ENCODE measurements at regions not wholly inside any gene's neighbourhood (a gene's known extent, or its start where the extent isn't known, plus 50 kb on each side); places are given as distances from the start of the nearest gene placed in this dataset.

- 85 to 87% methylated on average over 5 of the region's 5 CpGs for WGBS, 2 donors
- Histone ChIP-seq H3K36me3 (no peaks in the 10 kb centered on the region), H3K4me1 (no peaks in the 10 kb centered on the region), H3K9me3 (no peaks in the 10 kb centered on the region), H3K27me3 (no peaks in the 10 kb centered on the region), H3K27ac (no peak overlapping the region), H3K4me3 (no peak overlapping the region)
- DNase-seq, result no peak
- ATAC-seq (ENCODE audit: low FRiP score in 2 of 2), result no peak
- no peak for TF ChIP-seq POLR2A (IDR thresholded peaks at IDR 0.05)
- no peak for TF ChIP-seq POLR2AphosphoS5 (IDR thresholded peaks at IDR 0.05)
- TF ChIP-seq CTCF (IDR thresholded peaks at IDR 0.05), result no peak
- TF ChIP-seq EP300 (IDR thresholded peaks at IDR 0.05), result no peak
Observed at GRCh38 chr5:4980201-4980600, 159.9 kb upstream of the ADAMTS16 start.

- TF ChIP-seq EP300 (IDR thresholded peaks at IDR 0.05) (no peak), POLR2A (IDR thresholded peaks at IDR 0.05) (no peak), POLR2AphosphoS5 (IDR thresholded peaks at IDR 0.05) (no peak), CTCF (IDR thresholded peaks at IDR 0.05) (no peak)
- WGBS, 2 donors, result 79% methylated on average over 3 of the region's 3 CpGs
- ATAC-seq (ENCODE audit: low FRiP score in 2 of 2) (peak in 1 of 2 donors; percentile 49), DNase-seq (no peak)
- H3K4me1 ChIP-seq, result no peaks in the 10 kb centered on the region
- no peak overlapping the region for H3K4me3 ChIP-seq
- no peaks in the 10 kb centered on the region for H3K27me3 ChIP-seq
- no peak overlapping the region for H3K27ac ChIP-seq
- H3K36me3 ChIP-seq, result no peaks in the 10 kb centered on the region
- H3K9me3 ChIP-seq, result no peaks in the 10 kb centered on the region
Observed at GRCh38 chr5:4981608-4982007, 158.5 kb upstream of the ADAMTS16 start.

- H3K36me3 ChIP-seq, result no peaks in the 10 kb centered on the region
- DNase-seq (no peak), ATAC-seq (ENCODE audit: low FRiP score in 2 of 2) (no peak)
- no peaks in the 10 kb centered on the region for H3K9me3 ChIP-seq
- 78 to 85% methylated on average over 3 of the region's 3 CpGs for WGBS, 2 donors
- no peak overlapping the region for H3K27ac ChIP-seq
- TF ChIP-seq EP300 (IDR thresholded peaks at IDR 0.05) (no peak), CTCF (IDR thresholded peaks at IDR 0.05) (no peak), POLR2A (IDR thresholded peaks at IDR 0.05) (no peak), POLR2AphosphoS5 (IDR thresholded peaks at IDR 0.05) (no peak)
- no peak overlapping the region for H3K4me3 ChIP-seq
- no peaks in the 10 kb centered on the region for H3K4me1 ChIP-seq
- no peaks in the 10 kb centered on the region for H3K27me3 ChIP-seq
Observed at GRCh38 chr5:4983701-4984100, 156.4 kb upstream of the ADAMTS16 start.

GRCh38 chr5:4984461-4984860 is 155.7 kb upstream of the ADAMTS16 start:
- no peak overlapping the region for H3K27ac ChIP-seq
- no peak for TF ChIP-seq POLR2A (IDR thresholded peaks at IDR 0.05)
- TF ChIP-seq POLR2AphosphoS5 (IDR thresholded peaks at IDR 0.05), result no peak
- no peak for TF ChIP-seq EP300 (IDR thresholded peaks at IDR 0.05)
- no peak for TF ChIP-seq CTCF (IDR thresholded peaks at IDR 0.05)

GRCh38 chr5:4987431-4987830 is 152.7 kb upstream of the ADAMTS16 start:
- no peaks in the 10 kb centered on the region for H3K4me1 ChIP-seq
- H3K27ac ChIP-seq, result no peak overlapping the region
- DNase-seq (no peak), ATAC-seq (ENCODE audit: low FRiP score in 2 of 2) (no peak)
- H3K27me3 ChIP-seq, result no peaks in the 10 kb centered on the region
- no peak overlapping the region for H3K4me3 ChIP-seq
- TF ChIP-seq POLR2AphosphoS5 (IDR thresholded peaks at IDR 0.05), result no peak
- TF ChIP-seq CTCF (IDR thresholded peaks at IDR 0.05), result no peak
- no peak for TF ChIP-seq POLR2A (IDR thresholded peaks at IDR 0.05)
- TF ChIP-seq EP300 (IDR thresholded peaks at IDR 0.05), result no peak
- WGBS, 2 donors, result 70 to 90% methylated on average over 4 of the region's 4 CpGs
- no peaks in the 10 kb centered on the region for H3K9me3 ChIP-seq
- H3K36me3 ChIP-seq, result no peaks in the 10 kb centered on the region

More at GRCh38 chr5:4984461-4984860, 155.7 kb upstream of the ADAMTS16 start:
- WGBS, 2 donors, result 89 to 93% methylated on average over 1 of the region's 1 CpG
- Histone ChIP-seq H3K27me3 (no peaks in the 10 kb centered on the region), H3K4me3 (no peak overlapping the region), H3K9me3 (no peaks in the 10 kb centered on the region), H3K36me3 (no peaks in the 10 kb centered on the region), H3K4me1 (no peaks in the 10 kb centered on the region)
- ATAC-seq (ENCODE audit: low FRiP score in 2 of 2) (no peak), DNase-seq (no peak)
